ENCODE measurements at regions not wholly inside any gene's neighbourhood (a gene's known extent, or its start where the extent isn't known, plus 50 kb on each side); places are given as distances from the start of the nearest gene placed in this dataset.

DNA sequence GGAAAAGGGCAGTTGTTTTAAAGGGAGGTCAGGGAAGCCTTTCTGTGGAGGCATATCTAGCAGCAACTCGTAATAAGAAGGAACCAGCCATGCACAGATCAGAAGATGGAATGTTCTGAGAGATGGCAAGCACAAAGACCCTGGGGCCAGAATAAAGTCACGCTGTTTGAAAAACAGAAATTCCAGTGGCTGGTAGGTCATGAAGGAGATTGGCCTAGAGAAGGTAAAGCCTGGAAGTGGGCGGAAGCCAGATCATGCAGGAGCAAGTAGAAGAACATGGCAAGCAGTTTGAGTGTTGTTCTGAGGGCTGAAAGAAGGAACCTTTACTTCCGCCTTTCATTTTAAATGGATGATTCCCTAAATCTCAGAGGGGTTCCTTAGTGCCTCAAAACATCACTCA lies 208.1 kb upstream of the PPP2R3A start:
- ATAC-seq (no peak), DNase-seq (no peak)
- intact Hi-C loops (cut with DNase I, micrococcal nuclease) = no loop called here

DNA sequence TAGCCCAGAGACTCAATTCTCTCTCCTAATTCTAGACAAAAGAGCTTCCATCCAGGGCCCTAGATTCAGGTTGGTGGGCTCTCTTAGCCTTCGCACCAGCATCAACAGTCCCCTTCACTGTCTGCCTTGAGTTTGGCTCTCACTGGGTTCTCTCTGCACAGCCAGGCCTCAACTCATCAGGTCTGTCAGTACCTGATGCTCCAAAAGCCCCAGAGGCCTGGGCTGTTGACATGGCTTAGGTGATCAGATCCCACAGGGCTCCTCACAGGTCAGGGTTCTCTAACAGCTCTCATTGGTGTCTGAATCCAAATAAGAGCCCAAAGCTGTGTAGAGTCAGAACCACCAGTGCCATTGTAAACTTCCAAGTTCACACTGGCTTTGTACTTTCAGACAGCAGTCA lies 206.6 kb upstream of the PPP2R3A start:
- DNase-seq = no peak
- intact Hi-C loops (cut with DNase I, micrococcal nuclease) = no loop called here

DNA sequence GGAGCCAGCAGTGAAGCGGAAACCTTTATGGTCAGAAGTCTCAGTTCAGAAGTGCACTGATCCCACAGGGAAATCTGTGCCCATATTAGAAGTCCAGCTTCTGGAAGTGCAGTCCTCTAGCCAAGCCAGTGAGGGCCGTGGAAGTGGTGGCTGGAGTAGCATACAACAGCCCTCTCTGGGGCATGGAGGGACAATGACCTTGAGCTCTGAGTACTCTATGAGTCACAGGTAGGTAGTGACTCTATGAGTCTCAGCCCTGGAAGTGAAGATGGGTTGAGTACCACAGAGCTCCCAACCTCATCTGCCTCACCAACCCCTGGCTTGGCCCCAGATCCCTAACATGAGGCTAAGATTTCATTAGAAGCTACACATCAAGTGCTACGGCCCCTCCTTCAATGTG lies 205.9 kb upstream of the PPP2R3A start:
- no peak for DNase-seq
- intact Hi-C loops (cut with DNase I, micrococcal nuclease) = no loop called here
- no peak for ATAC-seq

More for the DNA sequence above, 206.6 kb upstream of the PPP2R3A start:
- ATAC-seq = no peak

DNA sequence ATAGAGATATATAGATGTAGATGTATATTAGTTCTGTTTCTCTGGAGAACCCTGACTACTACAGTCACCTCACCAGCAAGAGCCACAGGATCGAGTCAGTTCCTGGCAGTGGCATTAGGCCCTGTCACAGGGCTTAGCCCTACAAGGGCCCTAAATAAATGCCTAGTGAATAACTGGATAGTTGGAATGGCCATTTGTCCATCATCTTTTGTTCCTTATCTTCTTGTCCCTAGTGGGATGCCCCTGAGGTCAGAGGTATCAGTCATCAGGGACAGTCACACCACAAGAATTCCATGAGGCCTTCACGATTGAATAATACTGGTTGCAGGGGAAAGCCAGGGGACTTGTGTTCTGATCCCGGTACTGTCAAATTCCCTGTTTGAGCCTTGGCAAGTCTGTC lies 204.9 kb upstream of the PPP2R3A start:
- ATAC-seq = no peak
- intact Hi-C loops (cut with DNase I, micrococcal nuclease) = no loop called here

DNA sequence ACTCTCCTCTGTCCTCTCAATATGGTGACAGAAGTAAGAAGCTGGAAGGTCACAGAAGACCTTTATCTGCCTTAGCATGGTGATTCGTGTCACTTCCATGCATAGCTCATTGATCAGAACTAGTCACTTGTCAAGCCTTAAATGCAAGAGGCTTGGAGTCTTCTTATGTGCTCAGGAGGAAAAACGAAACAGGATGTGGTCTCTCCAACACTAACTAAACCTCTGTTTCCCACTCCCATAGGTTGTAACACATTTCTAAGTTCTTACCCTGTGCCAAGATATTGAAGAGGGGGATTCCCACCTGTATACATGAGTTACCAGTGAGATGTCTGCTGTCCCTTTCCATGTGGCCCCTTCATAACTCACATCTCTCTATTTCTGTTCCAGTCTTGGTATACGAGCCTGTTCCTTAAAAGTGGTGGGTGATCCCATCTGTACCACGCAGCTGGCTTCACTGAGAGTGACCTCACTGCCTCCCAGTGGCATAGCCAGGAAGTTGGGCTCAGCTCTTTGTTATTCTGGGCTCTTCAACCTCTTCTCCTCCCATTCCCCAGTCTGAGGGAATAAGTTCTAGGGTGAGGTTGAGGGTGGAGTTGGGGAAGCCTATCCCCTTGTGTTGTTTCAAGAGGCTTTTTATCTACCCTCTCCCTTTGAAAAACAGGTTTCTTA lies 203.2 kb upstream of the PPP2R3A start:
- ATAC-seq (no peak), DNase-seq (no peak)
- intact Hi-C loops (cut with DNase I, micrococcal nuclease) = no loop called here

More for the DNA sequence above, 204.9 kb upstream of the PPP2R3A start:
- no peak for DNase-seq

DNA sequence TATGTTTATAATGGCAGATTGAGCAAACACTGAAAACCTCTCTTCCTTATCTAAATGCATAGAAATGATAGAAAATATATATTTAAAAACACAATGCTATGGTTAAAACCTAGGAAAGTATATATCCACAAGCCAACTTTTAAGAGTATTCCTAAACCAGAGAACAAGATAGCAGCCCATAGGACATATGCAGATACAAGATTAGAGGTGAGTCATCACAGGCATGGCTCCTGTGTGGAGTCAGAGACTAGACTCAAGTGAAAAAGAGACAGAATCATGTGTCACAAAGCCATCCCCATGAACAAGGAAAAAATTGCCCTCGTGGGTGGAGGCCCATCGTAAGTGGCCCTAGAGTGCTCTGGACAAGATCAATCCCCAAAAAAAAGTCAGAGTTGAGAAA lies 199.4 kb upstream of the PPP2R3A start:
- intact Hi-C loops (cut with DNase I, micrococcal nuclease) = no loop called here
- DNase-seq (no peak), ATAC-seq (no peak)

DNA sequence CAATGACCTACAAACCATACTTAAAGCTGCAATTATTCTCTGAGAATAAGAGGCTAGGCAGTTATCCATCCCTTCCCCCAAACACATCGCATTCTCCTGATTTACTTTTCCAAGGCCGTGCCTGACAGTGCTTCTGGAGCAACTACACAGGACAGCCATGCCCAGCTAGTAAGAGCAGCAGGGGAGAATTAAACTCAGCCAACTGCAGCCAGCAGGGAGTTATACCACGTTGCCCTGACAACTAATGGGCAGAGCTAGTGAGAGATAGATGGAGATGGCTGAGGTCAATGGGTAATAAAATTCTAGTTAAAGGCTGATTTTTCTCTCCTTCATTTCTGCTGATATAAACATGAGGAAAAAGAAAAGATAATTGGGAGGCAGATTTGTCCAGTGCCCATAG lies 193.8 kb upstream of the PPP2R3A start:
- intact Hi-C loops (cut with DNase I, micrococcal nuclease) = no loop called here
- DNase-seq (no peak), ATAC-seq (no peak)

DNA sequence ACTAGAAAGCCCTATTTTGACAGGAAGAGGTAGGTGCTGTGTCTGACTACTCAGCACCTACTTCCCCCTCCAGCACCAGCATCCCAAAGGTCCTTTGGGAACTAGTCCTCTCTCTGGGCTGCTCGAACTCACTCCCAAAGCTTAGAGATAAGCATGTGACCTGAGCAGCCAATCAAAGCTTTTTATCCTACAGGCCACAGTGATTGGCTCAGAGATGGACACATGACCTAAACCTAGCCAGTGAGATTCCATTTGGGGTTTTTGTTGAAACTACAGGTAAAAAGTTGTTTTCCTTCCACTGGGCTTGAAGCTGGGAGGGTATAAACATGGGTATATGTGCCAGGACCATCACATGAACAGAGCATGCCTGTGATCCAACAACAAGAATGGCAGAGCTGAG lies 186.5 kb upstream of the PPP2R3A start:
- DNase-seq (no peak), ATAC-seq (no peak)
- intact Hi-C loops (cut with DNase I, micrococcal nuclease) = no loop called here

DNA sequence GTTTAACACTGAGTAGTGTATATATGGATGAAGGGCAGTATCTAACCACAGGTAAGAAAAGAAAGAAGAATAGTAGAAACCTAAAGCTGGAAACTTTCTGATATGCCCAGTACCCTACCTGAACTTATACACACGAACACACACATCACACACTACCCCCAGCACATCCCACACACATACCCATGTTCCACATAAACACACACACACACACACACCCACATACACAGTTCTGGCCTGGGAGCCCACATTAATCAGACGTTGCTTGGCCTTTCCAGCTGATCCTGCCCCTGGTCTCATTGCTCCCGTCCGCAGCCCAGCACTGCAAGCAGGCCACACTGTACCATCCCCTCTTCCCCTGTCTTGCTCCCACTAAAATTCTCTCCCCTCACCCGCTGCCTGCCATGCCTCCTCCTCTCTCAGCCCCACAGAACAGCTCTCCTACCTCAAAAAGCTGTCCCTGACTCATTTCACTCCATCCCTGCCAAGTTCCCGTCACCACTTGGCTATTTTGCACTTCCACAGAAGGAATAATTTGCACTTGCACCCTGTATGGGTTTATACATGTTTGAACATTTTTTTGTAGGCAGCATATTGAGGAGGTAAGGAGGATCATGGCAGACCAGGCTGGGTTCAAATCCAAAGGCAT lies 185.8 kb upstream of the PPP2R3A start:
- ATAC-seq = no peak
- DNase-seq = no peak
- intact Hi-C loops (cut with DNase I, micrococcal nuclease) = no loop called here

DNA sequence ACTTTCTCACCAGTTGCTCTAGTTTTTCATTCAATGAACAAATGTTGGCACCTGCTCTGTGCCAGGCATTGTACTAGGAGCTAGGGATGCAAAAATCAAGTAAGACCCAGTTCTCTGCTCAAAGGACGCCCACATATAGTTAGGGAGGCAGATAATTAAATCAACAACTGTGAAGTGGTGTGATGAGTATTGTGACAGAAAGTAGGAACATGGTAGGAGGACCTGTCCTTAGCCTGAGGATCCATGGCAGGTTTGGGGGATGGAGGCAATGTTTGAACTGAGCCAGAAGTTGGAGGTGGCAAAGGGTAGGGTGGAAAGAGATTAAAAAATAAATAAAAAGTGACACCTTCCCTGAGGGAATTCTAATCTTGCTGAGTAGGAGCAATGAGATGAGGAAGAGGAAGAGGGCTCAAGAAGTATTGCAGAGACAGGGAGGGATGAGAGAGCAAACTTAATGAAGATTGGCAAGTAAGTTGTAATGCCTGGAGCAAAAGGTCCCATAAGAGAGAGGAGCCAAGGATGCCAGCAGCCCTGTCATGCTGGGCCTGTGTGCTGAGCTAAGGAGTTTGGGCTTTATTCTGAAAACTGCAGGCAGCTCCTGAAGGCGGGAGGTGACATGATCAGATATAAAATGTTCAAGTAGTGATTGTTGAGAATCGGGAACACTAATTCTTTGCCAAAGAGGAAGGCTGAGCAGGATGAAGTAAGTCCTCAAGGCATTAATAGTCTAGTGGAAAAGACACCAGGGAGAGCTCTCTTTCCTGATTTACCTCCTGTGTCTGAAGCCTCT lies 184.3 kb upstream of the PPP2R3A start:
- intact Hi-C loops (cut with DNase I, micrococcal nuclease) = no loop called here
- DNase-seq (no peak), ATAC-seq (no peak)

DNA sequence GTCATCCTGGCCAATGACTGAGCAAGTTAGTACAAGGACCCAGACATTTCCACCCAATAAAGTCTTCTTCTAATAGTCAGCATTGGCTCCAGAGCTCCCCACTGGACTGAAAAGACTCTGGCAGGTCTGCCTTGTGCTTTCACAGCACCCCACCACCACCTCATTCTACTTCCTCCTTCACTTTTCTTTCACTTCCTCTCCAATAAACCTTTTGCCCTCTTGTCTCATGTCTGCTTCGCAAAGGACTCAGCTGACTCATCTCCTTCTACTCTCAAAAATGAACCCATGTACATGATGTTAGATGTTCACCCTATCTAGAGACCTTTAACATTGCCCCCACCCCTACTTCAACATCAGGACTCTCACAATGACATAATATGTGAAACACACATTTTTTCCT lies 181.0 kb upstream of the PPP2R3A start:
- intact Hi-C loops (cut with DNase I, micrococcal nuclease) = no loop called here
- DNase-seq (no peak), ATAC-seq (peak; percentile 85)

DNA sequence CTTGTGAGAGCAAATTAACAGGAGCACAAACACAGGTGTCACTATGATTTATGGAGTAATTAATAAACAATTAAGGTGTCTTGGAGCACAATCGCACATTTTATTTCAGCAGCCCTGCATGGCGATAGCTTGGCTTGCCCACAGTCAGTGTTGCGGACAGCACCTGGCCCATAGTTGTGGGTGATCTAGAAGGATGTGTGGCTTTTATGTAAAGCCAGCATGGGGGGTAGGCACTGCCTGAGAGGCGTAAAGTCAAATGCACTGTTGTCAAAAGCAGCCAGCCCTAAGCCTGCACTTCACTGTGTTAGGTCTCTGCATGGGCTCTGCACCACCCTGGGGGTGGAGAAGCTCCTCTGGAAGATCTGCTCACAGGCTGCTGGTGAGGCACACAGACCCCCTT lies 177.4 kb upstream of the PPP2R3A start:
- ATAC-seq (no peak), DNase-seq (no peak)
- intact Hi-C loops (cut with DNase I, micrococcal nuclease) = no loop called here

DNA sequence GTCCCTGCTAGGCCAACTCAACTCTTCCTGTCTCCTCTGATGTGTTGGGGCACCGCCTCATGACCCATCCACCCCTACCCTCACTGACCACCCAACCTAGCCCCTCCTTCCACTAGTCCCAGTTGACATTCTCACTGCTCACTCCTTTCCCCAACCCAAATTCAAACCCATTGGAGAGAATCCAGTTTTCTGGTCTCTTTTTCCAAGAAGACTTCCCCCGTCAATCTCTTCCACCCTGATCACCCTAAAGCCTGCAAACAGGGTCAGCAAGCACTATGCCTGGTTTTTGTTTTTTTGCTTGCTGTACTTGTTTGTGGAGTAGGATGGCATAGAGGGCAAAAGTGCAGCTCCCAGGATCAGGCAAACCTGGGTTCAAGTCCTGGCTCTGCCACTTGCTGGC lies 176.6 kb upstream of the PPP2R3A start:
- ATAC-seq = no peak

DNA sequence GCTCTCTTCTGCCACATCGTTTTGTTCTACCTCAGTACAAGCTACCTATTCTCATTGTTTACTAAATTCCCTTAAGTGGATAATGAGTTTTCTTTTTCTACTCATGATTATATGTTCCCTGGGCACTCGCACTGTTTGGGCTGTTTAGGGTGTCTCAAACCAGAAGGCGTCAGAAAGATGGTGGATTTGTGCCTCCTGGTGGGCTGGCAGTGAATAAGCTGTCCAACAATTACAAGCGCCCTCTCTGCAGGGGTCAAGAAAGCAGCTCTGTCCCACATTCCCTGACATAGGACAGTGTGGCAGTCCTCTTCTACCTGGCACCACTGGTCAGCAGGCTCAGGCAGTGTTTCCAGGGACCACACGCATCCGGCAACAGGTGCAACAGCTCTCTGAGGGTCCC lies 173.4 kb upstream of the PPP2R3A start:
- ATAC-seq = no peak
- intact Hi-C loops (cut with DNase I, micrococcal nuclease) = no loop called here
- no peak for DNase-seq

More for the DNA sequence above, 176.6 kb upstream of the PPP2R3A start:
- DNase-seq = no peak
- intact Hi-C loops (cut with DNase I, micrococcal nuclease) = no loop called here

DNA sequence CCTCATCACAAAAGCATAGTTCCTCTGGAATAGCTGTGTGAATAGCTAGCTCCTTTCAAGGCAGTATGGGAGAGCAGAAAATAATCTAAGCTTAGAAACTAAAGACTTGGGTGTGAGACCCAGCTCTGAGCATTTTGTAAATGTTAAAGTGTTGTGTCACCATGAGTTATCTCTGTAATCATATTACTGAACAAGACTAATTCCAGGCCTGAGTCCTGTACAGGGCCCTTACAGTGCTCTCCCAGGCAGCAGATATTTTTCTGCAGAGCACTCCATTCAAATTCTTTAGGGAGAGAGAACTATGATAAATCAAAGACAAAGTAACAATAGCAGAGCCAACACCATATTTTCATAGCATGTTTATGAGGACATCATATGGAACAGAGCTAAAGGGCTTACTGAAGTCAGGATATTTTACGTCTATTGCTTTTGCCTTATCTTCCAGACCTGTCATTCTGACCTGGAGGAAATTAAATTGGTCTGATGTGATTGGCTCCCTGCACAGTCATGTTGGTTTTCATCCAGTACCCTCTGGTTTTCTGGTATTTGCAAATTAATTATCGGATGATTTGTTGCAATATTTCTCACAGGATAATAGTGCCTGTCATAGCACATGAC lies 172.6 kb upstream of the PPP2R3A start:
- no peak for ATAC-seq
- intact Hi-C loops (cut with DNase I, micrococcal nuclease) = no loop called here
- no peak for DNase-seq

DNA sequence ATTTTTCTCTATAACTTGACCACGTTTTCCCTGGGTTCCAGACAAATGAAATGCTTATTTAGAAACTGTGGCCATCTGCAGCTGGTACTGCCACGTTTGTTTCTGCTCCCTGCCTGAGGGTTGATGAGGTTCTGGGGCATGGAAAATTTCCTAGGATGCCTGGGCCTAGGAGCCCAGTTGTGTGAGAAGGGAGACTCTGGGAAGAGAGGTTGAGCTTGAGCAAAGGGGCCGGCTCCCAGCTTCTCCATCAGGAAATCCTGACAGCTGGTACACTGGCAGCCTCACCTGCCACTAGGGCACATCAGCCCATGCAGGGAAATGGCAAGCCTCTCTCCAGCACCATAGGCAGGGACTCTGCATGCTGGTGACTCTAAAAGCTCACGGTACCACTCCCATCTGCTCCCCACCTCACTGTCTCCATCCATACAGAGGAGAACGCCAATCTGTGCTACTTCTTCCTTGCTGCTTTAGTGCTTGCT lies 165.4 kb upstream of the PPP2R3A start:
- no peak for DNase-seq
- peak; percentile 20 for ATAC-seq
- intact Hi-C loops (cut with DNase I, micrococcal nuclease) = no loop called here

DNA sequence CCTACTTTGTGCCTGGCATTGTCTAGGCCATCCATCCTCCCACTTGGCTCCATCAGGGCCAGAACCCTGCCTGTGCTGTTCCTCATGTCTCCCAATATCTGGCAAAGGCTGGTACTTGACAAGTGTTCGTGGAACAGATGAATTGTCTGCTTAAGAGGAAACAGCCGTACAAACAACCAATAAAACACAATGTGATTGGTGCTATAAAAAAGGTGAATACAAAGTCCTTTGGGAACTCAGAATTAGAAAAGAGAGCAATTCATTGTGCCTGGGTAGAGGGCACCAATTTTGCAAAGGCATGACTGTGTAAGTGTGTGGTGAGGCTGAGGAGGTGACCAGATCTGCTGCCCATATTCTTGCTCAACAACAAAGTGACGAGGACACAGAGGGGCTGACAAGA lies 164.5 kb upstream of the PPP2R3A start:
- intact Hi-C loops (cut with DNase I, micrococcal nuclease) = no loop called here
- DNase-seq = no peak
- peak; percentile 88 for ATAC-seq

DNA sequence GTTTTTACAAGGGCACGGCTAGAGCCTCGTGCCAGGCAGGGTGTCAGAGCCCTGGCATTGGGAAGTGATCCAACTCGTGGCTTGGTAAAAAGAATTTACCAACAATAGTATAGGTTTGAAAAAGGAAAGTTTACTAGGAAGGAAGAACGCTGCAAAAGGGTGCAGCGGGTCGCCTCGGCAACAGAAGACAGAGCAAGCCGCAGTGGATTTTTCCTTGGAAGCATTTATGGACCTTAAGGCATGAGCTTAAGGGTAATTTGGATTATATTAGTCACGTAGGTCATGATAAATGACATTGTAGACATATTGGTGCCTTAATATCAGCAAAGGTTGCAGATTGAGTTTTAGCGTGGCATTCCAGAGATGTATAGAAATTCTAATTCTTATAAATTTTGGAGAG lies 163.4 kb upstream of the PPP2R3A start:
- peak; percentile 35 to 44 for DNase-seq
- intact Hi-C loops (cut with DNase I, micrococcal nuclease) = no loop called here
- peak; percentile 50 for ATAC-seq

DNA sequence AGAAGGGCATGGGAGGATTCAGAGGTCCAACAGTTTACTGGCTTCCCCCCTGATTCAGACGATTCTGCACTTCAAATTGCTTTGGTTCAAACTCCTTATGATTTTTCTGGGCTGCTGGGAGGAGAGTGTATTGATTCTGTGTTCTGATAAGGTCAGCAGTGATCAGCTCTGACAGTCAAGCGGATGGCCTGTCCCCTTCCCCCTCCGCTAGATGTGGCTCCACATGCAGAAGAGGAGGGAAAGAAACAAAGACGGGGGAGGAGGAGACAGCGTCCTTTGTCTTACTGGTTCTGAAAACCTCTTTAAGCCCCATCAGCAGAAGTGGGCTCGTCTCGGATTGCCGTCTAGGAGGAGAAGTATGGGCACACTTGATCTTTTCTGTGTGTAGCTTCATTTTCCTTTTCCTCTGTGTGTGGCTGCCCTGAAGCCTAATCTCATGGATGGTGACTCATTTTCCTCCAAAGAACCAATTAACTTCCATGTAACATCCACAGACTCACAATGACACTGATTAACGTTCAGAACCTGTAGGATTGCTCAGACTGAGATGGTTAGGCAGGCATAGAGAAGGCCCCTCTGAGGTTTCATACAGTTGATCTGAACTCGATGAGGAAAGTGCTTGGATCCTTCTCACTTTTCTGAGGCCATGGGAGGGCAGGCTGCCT lies 162.4 kb upstream of the PPP2R3A start:
- ATAC-seq = no peak
- intact Hi-C loops (cut with DNase I, micrococcal nuclease) = no loop called here
- DNase-seq = no peak
